Spleen (tissue), 11 donors: ENCODE measurements at regions not wholly inside any gene's neighbourhood (a gene's known extent, or its start where the extent isn't known, plus 50 kb on each side); places are given as distances from the start of the nearest gene placed in this dataset.

Experiments used
- DNase-seq: peaks from one replicate; pipeline ENCODE4 v3.0.0-alpha.2; 2020
- H3K27ac ChIP-seq, 8 donors: fragments of 200-600 bp; sonication (generic) in 7 of 8; 1 replicate in 4 of 8; 2 replicates in 4 of 8; pipeline versions ENCODE4 v1.5.0 to v1.8.0; 2016 to 2021; ENCODE audit warnings: inconsistent platforms in 4 of 8, mild to moderate bottlenecking in 4 of 8, moderate library complexity in 1 of 8
- H3K27me3 ChIP-seq, 7 donors: fragments of 200-600 bp; sonication (generic) in 6 of 7; replicated peaks in 1 of 7; 1 replicate in 4 of 7; 2 replicates in 3 of 7; pipeline versions ENCODE4 v1.5.0 to v1.8.0; 2016 to 2021; ENCODE audit warnings: inconsistent platforms in 3 of 7, mild to moderate bottlenecking in 1 of 7
- H3K36me3 ChIP-seq, 6 donors: fragments of 200-600 bp; sonication (generic) in 5 of 6; 1 replicate in 4 of 6; 2 replicates in 2 of 6; pipeline versions ENCODE4 v1.5.0 to v1.8.0; 2016 to 2021; ENCODE audit warnings: inconsistent platforms in 2 of 6
- H3K4me1 ChIP-seq, 6 donors: fragments of 200-600 bp; sonication (generic) in 5 of 6; 1 replicate in 3 of 6; 2 replicates in 3 of 6; pipeline versions ENCODE4 v1.5.0 to v1.8.0; 2016 to 2021; ENCODE audit warnings: inconsistent platforms in 3 of 6
- H3K4me3 ChIP-seq, 8 donors: fragments of 200-600 bp; sonication (generic) in 7 of 8; 1 replicate in 4 of 8; 2 replicates in 4 of 8; pipeline versions ENCODE4 v1.5.0 to v1.8.0; 2016 to 2021; ENCODE audit warnings: inconsistent platforms in 4 of 8, mild to moderate bottlenecking in 4 of 8, moderate library complexity in 2 of 8
- H3K9me3 ChIP-seq, 8 donors: fragments of 200-600 bp; sonication (generic) in 7 of 8; 1 replicate in 4 of 8; 2 replicates in 4 of 8; pipeline versions ENCODE4 v1.5.0 to v1.8.0; 2016 to 2021; ENCODE audit warnings: inconsistent platforms in 4 of 8
- POLR2A ChIP-seq, 3 donors: fragments of 450-650 bp; IDR thresholded peaks; one replicate each; pipeline ENCODE4 v1.5.1; 2017; ENCODE audit warnings: antibody characterized with exemption in 3 of 3, mild to moderate bottlenecking in 1 of 3
- POLR2AphosphoS5 ChIP-seq, 3 donors: sonication (generic); formaldehyde crosslinking; IDR thresholded peaks; one replicate each; pipeline ENCODE4 v1.5.1; 2017; ENCODE audit warnings: antibody characterized with exemption in 3 of 3
- WGBS, 5 donors: extraction: QIAGEN DNeasy Blood & Tissue Kit in 3 of 5; methylation state at CpG; one replicate each; pipeline versions ENCODE4 v1.1.5 to v1.1.7; 2013 to 2018; 5-methylcytosine and 5-hydroxymethylcytosine counted together
- intact Hi-C: fragments of 100-400 bp; cut with DNase I; formaldehyde crosslinking; loops from one replicate; pipeline ENCODE4 v1.15.0; 2023; ENCODE audit warnings: low total_unique reads
- TF ChIP-seq, protein P1 (sequence below), 11 experiments: fragments of 200-600 bp in 7 of 11; fragments of 450-650 bp in 4 of 11; sonication (generic) in 4 of 11; IDR thresholded peaks in 8 of 11; conservative IDR thresholded peaks in 3 of 11; 1 replicate in 7 of 11; 2 replicates in 4 of 11; pipeline versions ENCODE4 v1.4.0 to v1.8.0; 2016 to 2021; ENCODE audit warnings: antibody characterized with exemption in 11 of 11, inconsistent platforms in 4 of 11, mild to moderate bottlenecking in 1 of 11
- donor health status: healthy with polysubstance abuse.
- donor health status: DM: no; HTN: no; CAD: no; lungs with moderate emphysema.
- donor health status: DM: no; HTN: no; CAD: no.
- donor health status: Bipolar disorder and iron deficiency.
- donor health status: healthy.
- donor health status: DM: no; HTN: no; CAD: no.
- donor health status: DM: yes; HTN: yes; CAD: no.

DNA sequence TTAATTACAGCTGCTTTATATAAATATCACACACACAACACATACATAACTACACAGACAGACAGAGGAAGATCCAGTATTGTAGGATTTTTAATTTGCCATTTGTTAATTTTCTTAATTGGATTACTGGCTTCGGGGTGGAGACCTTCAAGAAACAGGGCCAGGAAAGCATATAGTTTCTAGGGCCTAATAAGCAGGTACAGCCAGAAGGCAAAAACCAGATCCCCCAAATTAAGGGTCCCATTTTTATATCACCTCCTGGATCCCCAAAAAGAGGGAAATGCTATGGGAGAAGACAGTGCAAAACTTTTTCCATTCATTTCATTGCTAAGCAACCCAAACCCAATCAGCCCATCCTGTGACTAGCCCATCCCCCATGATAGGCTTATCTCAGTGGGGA, 373.3 kb upstream of the FAM174A start:
- intact Hi-C loops: no loop called here
- no peak for DNase-seq
- 59 to 90% (median 86%) methylated on average over 1 of the region's 1 CpG for WGBS, 5 donors
- no peaks in the 10 kb centered on the region for H3K4me1 ChIP-seq
- H3K27me3 ChIP-seq: no peaks in the 10 kb centered on the region
- H3K4me3 ChIP-seq: no peak overlapping the region
- peaks cover 0 to 32% (median 20%) of the 10 kb centered on the region in 8 donors for H3K9me3 ChIP-seq
- TF ChIP-seq, protein P1, sequence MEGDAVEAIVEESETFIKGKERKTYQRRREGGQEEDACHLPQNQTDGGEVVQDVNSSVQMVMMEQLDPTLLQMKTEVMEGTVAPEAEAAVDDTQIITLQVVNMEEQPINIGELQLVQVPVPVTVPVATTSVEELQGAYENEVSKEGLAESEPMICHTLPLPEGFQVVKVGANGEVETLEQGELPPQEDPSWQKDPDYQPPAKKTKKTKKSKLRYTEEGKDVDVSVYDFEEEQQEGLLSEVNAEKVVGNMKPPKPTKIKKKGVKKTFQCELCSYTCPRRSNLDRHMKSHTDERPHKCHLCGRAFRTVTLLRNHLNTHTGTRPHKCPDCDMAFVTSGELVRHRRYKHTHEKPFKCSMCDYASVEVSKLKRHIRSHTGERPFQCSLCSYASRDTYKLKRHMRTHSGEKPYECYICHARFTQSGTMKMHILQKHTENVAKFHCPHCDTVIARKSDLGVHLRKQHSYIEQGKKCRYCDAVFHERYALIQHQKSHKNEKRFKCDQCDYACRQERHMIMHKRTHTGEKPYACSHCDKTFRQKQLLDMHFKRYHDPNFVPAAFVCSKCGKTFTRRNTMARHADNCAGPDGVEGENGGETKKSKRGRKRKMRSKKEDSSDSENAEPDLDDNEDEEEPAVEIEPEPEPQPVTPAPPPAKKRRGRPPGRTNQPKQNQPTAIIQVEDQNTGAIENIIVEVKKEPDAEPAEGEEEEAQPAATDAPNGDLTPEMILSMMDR (IDR thresholded peaks at IDR 0.05 in 8 of 11, conservative IDR thresholded peaks at IDR 0.05 in 3 of 11): no peak
- TF ChIP-seq POLR2AphosphoS5 (IDR thresholded peaks at IDR 0.05) (no peak), POLR2A (IDR thresholded peaks at IDR 0.05) (no peak)
- no peaks in the 10 kb centered on the region for H3K36me3 ChIP-seq
- H3K27ac ChIP-seq: no peak overlapping the region

DNA sequence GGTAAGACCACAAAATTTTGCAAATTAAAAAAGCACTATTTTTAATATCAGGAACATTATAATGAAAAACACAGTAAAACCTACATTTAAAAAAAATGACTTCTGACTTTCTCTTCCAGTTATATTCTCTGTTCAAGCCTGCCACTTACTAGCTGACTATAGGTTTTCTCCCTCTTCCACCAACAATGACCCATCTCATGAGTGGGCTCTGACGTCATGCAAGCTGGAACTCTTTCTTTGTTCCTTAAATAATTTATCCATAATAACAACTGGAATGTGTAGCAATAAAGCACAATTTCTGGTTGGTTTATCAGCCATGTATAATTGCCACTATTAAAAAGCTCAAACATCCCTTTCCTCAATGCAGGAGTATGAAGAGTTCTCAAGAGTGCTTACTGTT, 378.1 kb upstream of the FAM174A start:
- TF ChIP-seq POLR2AphosphoS5 (IDR thresholded peaks at IDR 0.05) (no peak), POLR2A (IDR thresholded peaks at IDR 0.05) (no peak)
- TF ChIP-seq, protein P1 (IDR thresholded peaks at IDR 0.05 in 8 of 11, conservative IDR thresholded peaks at IDR 0.05 in 3 of 11): no peak
- Histone ChIP-seq H3K4me3 (no peak overlapping the region), H3K27me3 (no peaks in the 10 kb centered on the region), H3K4me1 (no peaks in the 10 kb centered on the region), H3K9me3 (peaks cover 0 to 22% (median 8%) of the 10 kb centered on the region in 8 donors), H3K36me3 (no peaks in the 10 kb centered on the region), H3K27ac (no peak overlapping the region)
- intact Hi-C loops: no loop called here
- 84 to 98% (median 87%) methylated on average over 1 of the region's 1 CpG for WGBS, 5 donors
- DNase-seq: no peak

DNA sequence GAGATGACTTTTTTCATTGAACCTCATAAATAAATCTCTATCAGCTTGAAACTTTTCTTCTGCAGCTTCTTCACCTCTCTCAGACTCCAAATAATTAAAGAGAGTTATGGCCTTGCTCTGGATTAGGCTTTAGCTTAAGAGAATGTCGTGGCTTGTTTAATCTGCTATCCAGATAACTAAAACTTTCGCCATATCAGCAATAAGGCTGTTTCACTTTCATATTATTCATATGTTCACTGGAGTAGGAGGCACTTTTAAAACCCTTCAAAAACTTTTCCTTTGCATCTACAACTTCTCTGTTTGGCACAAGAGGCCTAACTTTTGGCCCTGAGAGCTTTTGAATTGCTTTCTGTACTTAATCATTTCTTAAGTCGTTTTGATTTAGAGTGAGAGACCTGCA, 386.9 kb upstream of the FAM174A start:
- Histone ChIP-seq H3K36me3 (no peaks in the 10 kb centered on the region), H3K27ac (no peak overlapping the region), H3K27me3 (no peaks in the 10 kb centered on the region), H3K4me3 (no peak overlapping the region), H3K9me3 (no peaks in the 10 kb centered on the region), H3K4me1 (no peaks in the 10 kb centered on the region)
- no peak for DNase-seq
- TF ChIP-seq, protein P1 (IDR thresholded peaks at IDR 0.05 in 8 of 11, conservative IDR thresholded peaks at IDR 0.05 in 3 of 11): no peak
- TF ChIP-seq POLR2AphosphoS5 (IDR thresholded peaks at IDR 0.05) (no peak), POLR2A (IDR thresholded peaks at IDR 0.05) (no peak)
- 67 to 89% (median 70%) methylated on average over 3 of the region's 3 CpGs for WGBS, 5 donors
- intact Hi-C loops: no loop called here

DNA sequence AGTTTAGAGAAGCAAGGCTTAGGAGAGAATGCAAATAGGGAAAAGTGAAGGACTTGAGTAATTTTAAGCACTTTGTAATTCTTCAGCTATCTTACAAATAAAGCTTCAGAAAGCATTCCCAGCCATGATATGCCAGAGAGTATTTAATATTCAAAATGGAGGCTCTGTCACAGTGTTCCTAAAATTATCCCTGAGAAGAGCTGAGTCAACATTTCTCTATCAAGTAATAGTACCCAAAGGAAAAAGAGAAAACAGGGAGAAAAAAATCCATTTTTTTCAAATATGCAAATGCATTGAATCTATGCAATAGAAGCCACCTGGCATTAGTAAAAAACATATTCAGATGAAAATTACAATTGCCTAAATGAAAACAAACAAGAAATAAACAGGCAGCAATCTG, 392.6 kb upstream of the FAM174A start:
- no peaks in the 10 kb centered on the region for H3K36me3 ChIP-seq
- no peaks in the 10 kb centered on the region for H3K9me3 ChIP-seq
- TF ChIP-seq POLR2A (IDR thresholded peaks at IDR 0.05): no peak
- TF ChIP-seq POLR2AphosphoS5 (IDR thresholded peaks at IDR 0.05): no peak
- H3K4me1 ChIP-seq: no peaks in the 10 kb centered on the region
- no peak overlapping the region for H3K27ac ChIP-seq
- H3K4me3 ChIP-seq: no peak overlapping the region
- DNase-seq: no peak
- H3K27me3 ChIP-seq: no peaks in the 10 kb centered on the region
- intact Hi-C loops: no loop called here

DNA sequence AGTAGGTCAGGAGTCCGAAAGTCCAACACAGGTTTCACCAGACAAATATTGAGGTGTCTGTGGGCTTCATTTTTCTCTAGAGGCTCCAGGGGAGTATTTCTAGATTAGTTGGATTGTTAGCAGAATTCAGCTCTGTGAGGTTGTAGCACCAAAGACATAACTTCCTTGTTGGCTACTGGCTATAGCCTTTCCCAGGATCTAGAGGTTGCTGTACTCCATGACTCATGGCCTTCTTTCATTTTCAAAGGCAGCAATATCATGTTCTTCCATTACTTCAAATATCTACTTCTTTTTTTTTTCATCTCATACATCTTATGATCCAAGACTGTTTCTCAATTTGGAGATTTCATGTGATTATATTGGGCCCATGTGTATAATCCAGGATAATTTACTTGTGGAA, 404.0 kb upstream of the FAM174A start:
- no peak for DNase-seq
- H3K4me1 ChIP-seq: no peaks in the 10 kb centered on the region
- no peaks in the 10 kb centered on the region for H3K9me3 ChIP-seq
- 79 to 96% (median 92%) methylated on average over 1 of the region's 1 CpG for WGBS, 5 donors
- intact Hi-C loops: no loop called here
- H3K27ac ChIP-seq: no peak overlapping the region
- no peaks in the 10 kb centered on the region for H3K36me3 ChIP-seq
- TF ChIP-seq, protein P1 (IDR thresholded peaks at IDR 0.05 in 8 of 11, conservative IDR thresholded peaks at IDR 0.05 in 3 of 11): no peak
- H3K4me3 ChIP-seq: no peak overlapping the region
- H3K27me3 ChIP-seq: no peaks in the 10 kb centered on the region
